IMR-90 (cell line): ENCODE measurements at regions not wholly inside any gene's neighbourhood (a gene's known extent, or its start where the extent isn't known, plus 50 kb on each side); places are given as distances from the start of the nearest gene placed in this dataset.

Experiments
- CEBPB ChIP-seq: IDR thresholded peaks from 2 replicates; pipeline ENCODE4 v1.6.1; 2012; ENCODE audit warnings: low read depth, low read length, improper control_type of control experiment
- CHD1 ChIP-seq: IDR thresholded peaks from 2 replicates; pipeline ENCODE4 v1.6.1; 2012; ENCODE audit warnings: low read depth, low read length, improper control_type of control experiment
- CTCF ChIP-seq: conservative IDR thresholded peaks from 2 replicates; pipeline ENCODE4 v1.5.1; 2012; ENCODE audit warnings: mild to moderate bottlenecking, low read depth, low read length, improper control_type of control experiment
- FOS ChIP-seq: fragments of 150-350 bp; IDR thresholded peaks from 2 replicates; pipeline ENCODE4 v1.6.1; 2016; ENCODE audit warnings: low read depth, low read length
- MAFK ChIP-seq: IDR thresholded peaks from 2 replicates; pipeline ENCODE4 v1.6.1; 2012; ENCODE audit warnings: low read depth, low read length, improper control_type of control experiment
- MXI1 ChIP-seq: IDR thresholded peaks from 2 replicates; pipeline ENCODE4 v1.6.1; 2012; ENCODE audit warnings: low read depth, mild to moderate bottlenecking, low read length, moderate library complexity, borderline replicate concordance
- NFE2L2 ChIP-seq: fragments of 150-350 bp; IDR thresholded peaks from 2 replicates; pipeline ENCODE4 v1.6.1; 2016; ENCODE audit warnings: low read depth, mild to moderate bottlenecking, low read length
- POLR2A ChIP-seq: IDR thresholded peaks from 2 replicates; pipeline ENCODE4 v1.6.1; 2012; ENCODE audit warnings: mild to moderate bottlenecking, low read depth, low read length
- RAD21 ChIP-seq: IDR thresholded peaks from 2 replicates; pipeline ENCODE4 v1.6.1; 2012; ENCODE audit warnings: low read length, improper control_type of control experiment
- RCOR1 ChIP-seq: IDR thresholded peaks from 2 replicates; pipeline ENCODE4 v1.6.1; 2012; ENCODE audit warnings: mild to moderate bottlenecking, low read length, improper control_type of control experiment; ENCODE audit not compliant: insufficient replicate concordance
- RFX5 ChIP-seq: IDR thresholded peaks from 2 replicates; pipeline ENCODE4 v1.8.0; 2012; ENCODE audit warnings: low read depth, mild to moderate bottlenecking, low read length, moderate library complexity
- SMC3 ChIP-seq: fragments of 150-350 bp; IDR thresholded peaks from 2 replicates; pipeline ENCODE4 v1.6.1; 2016; ENCODE audit warnings: low read depth, mild to moderate bottlenecking, antibody characterized with exemption, low read length, moderate library complexity
- USF2 ChIP-seq: fragments of 150-350 bp; IDR thresholded peaks from 2 replicates; pipeline ENCODE4 v1.6.1; 2017; ENCODE audit warnings: mild to moderate bottlenecking, antibody characterized with exemption, low read length, low read depth

GRCh38 chr2:211205358-211205757, 649.0 kb downstream of the CPS1 start:
- TF ChIP-seq RCOR1 = no peak
- no peak for TF ChIP-seq CEBPB
- TF ChIP-seq CTCF = no peak
- TF ChIP-seq POLR2A = no peak
- no peak for TF ChIP-seq NFE2L2
- TF ChIP-seq FOS = no peak
- TF ChIP-seq CHD1 = no peak
- TF ChIP-seq MAFK = no peak
- no peak for TF ChIP-seq RFX5
- TF ChIP-seq RAD21 = no peak
- no peak for TF ChIP-seq SMC3
- no peak for TF ChIP-seq USF2
- no peak for TF ChIP-seq MXI1
